ENCODE measurements at regions not wholly inside any gene's neighbourhood (a gene's known extent, or its start where the extent isn't known, plus 50 kb on each side); places are given as distances from the start of the nearest gene placed in this dataset.

- TF ChIP-seq CHD7 (IDR thresholded peaks at IDR 0.05; ENCODE audit: insufficient replicate concordance, low read length): no peak
- no peak for TF ChIP-seq HDAC6 (IDR thresholded peaks at IDR 0.05; ENCODE audit: low read depth, low read length)
- TF ChIP-seq TCF12 (IDR thresholded peaks at IDR 0.05; ENCODE audit: low read depth, low read length): no peak
- no peak for TF ChIP-seq EZH2 (IDR thresholded peaks at IDR 0.05; ENCODE audit: low read depth, low read length, severe bottlenecking)
- TF ChIP-seq GABPA (IDR thresholded peaks at IDR 0.05; ENCODE audit: borderline replicate concordance, insufficient read depth, low read length): no peak
- no peak for TF ChIP-seq CTBP2 (IDR thresholded peaks at IDR 0.05; ENCODE audit: borderline replicate concordance, insufficient read depth, insufficient read length, low read length)
- no peak for TF ChIP-seq CHD2 (IDR thresholded peaks at IDR 0.05; ENCODE audit: low read length)
- TF ChIP-seq MAFK (IDR thresholded peaks at IDR 0.05; ENCODE audit: low read depth, low read length): no peak
- TF ChIP-seq GTF2F1 (IDR thresholded peaks at IDR 0.05; ENCODE audit: borderline replicate concordance, low read depth, low read length): no peak
- no peak for TF ChIP-seq POLR2AphosphoS5 (IDR thresholded peaks at IDR 0.05; ENCODE audit: low read depth, low read length)
- TF ChIP-seq SIRT6 (IDR thresholded peaks at IDR 0.05; ENCODE audit: low read length): no peak
- TF ChIP-seq NRF1 (IDR thresholded peaks at IDR 0.05; ENCODE audit: low read depth, low read length): no peak
These were observed 279.1 kb downstream of the FGF9 start (continued) for GRCh38 chr13:21949818-21950429.
